SU-DHL-6 (cell line): ENCODE measurements at regions not wholly inside any gene's neighbourhood (a gene's known extent, or its start where the extent isn't known, plus 50 kb on each side); places are given as distances from the start of the nearest gene placed in this dataset.

Experiments used
- H2AFZ ChIP-seq: fragments of 200-600 bp; sonication (generic); 2 replicates; pipeline ENCODE4 v1.6.1; 2014; ENCODE audit warnings: low read depth, mild to moderate bottlenecking, moderate library complexity, mixed read lengths, antibody characterized with exemption, low read length; ENCODE audit not compliant: severe bottlenecking
- H3F3A ChIP-seq: fragments of 200-600 bp; shearing (Covaris generic); 2 replicates; pipeline ENCODE4 v1.6.0; 2016; ENCODE audit warnings: antibody characterized with exemption, mild to moderate bottlenecking; ENCODE audit not compliant: insufficient read depth
- H3K27ac ChIP-seq: fragments of 200-600 bp; sonication (generic); 2 replicates; pipeline ENCODE4 v1.5.1; 2016; ENCODE audit warnings: low read depth, mild to moderate bottlenecking, low read length, moderate library complexity, mixed read lengths
- H3K27me3 ChIP-seq: fragments of 200-600 bp; sonication (generic), shearing (Covaris generic); 2 replicates; pipeline ENCODE4 v1.6.0; 2014; ENCODE audit warnings: mild to moderate bottlenecking, low read length
- H3K36me3 ChIP-seq: fragments of 200-600 bp; sonication (generic); 2 replicates; pipeline ENCODE4 v1.6.1; 2014; ENCODE audit warnings: mild to moderate bottlenecking, low read length, mixed read lengths
- H3K4me2 ChIP-seq: fragments of 300-600, 200-600 bp; shearing (Covaris generic), sonication (generic); 2 replicates; pipeline ENCODE4 v1.6.0; 2014; ENCODE audit warnings: low read length, low read depth, mild to moderate bottlenecking; ENCODE audit not compliant: poor library complexity, severe bottlenecking
- H3K4me3 ChIP-seq: fragments of 200-600 bp; sonication (generic); 2 replicates; pipeline ENCODE4 v1.5.1; 2014; ENCODE audit warnings: antibody characterized with exemption, low read length, mild to moderate bottlenecking, mixed read lengths; ENCODE audit not compliant: insufficient read depth, poor library complexity, severe bottlenecking
- H3K79me2 ChIP-seq: fragments of 200-600 bp; sonication (generic); 2 replicates; pipeline ENCODE4 v1.6.1; 2014; ENCODE audit warnings: mild to moderate bottlenecking, low read length, moderate library complexity; ENCODE audit not compliant: insufficient read depth
- H3K9ac ChIP-seq: fragments of 200-600 bp; sonication (generic); 2 replicates; pipeline ENCODE4 v1.7.0; 2014; ENCODE audit warnings: mild to moderate bottlenecking, low read length
- H3K9me2 ChIP-seq: fragments of 200-600 bp; sonication (generic); replicated peaks from 2 replicates; pipeline ENCODE4 v1.6.1; 2014; ENCODE audit warnings: low read length; ENCODE audit not compliant: insufficient read depth
- H3K9me3 ChIP-seq: fragments of 200-600 bp; sonication (generic); 2 replicates; pipeline ENCODE4 v1.6.1; 2014; ENCODE audit warnings: low read length, mixed read lengths; ENCODE audit not compliant: insufficient read depth
- H4K20me1 ChIP-seq: fragments of 200-600 bp; sonication (generic); 2 replicates; pipeline ENCODE4 v1.6.1; 2014; ENCODE audit warnings: low read depth, mild to moderate bottlenecking, antibody characterized with exemption, low read length, moderate library complexity, mixed read lengths
- EZH2phosphoT487 ChIP-seq: fragments of 200-600 bp; sonication (generic), shearing (Covaris generic); conservative IDR thresholded peaks from 2 replicates; pipeline ENCODE4 v1.6.1; 2018; ENCODE audit warnings: mild to moderate bottlenecking, antibody characterized with exemption, low read length, moderate library complexity, mixed read lengths
- TF ChIP-seq, protein P1 (sequence below): fragments of 200-600 bp; sonication (generic); IDR thresholded peaks from one replicate; pipeline ENCODE4 v1.5.1; 2017; ENCODE audit warnings: antibody characterized with exemption, mild to moderate bottlenecking, low read length, moderate library complexity; ENCODE audit not compliant: insufficient read depth, poor library complexity, severe bottlenecking

DNA sequence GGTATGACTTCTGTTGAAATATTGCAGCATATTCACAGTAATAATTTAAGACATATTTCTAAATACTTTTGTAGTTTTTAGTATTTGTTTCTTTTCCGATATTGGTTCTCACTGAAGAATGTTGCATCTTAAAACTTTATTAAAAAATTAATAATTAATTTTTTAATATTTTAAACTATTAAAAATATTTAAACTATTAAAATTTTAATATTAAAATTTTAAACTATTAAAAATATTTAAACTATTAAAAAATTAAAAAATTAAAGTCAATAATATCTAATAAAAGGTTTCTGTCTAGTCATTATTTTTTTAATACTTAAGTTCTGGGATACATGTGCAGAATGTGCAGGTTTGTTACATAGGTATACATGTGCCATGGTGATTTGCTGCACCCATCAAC is 149.3 kb upstream of the CCNH start:
- no peaks in the 10 kb centered on the region for H3K9me2 ChIP-seq
- TF ChIP-seq EZH2phosphoT487: no peak
- no peak overlapping the region for H3K4me3 ChIP-seq
- no peak overlapping the region for H3K9ac ChIP-seq
- no peaks in the 10 kb centered on the region for H3K27me3 ChIP-seq
- no peak overlapping the region for H3K4me2 ChIP-seq
- H4K20me1 ChIP-seq: no peaks in the 10 kb centered on the region
- H3K9me3 ChIP-seq: no peaks in the 10 kb centered on the region
- no peaks in the 10 kb centered on the region for H3K79me2 ChIP-seq
- no peak overlapping the region for H2AFZ ChIP-seq
- H3K36me3 ChIP-seq: no peaks in the 10 kb centered on the region
- no peak overlapping the region for H3K27ac ChIP-seq
- H3F3A ChIP-seq: no peaks in the 10 kb centered on the region

DNA sequence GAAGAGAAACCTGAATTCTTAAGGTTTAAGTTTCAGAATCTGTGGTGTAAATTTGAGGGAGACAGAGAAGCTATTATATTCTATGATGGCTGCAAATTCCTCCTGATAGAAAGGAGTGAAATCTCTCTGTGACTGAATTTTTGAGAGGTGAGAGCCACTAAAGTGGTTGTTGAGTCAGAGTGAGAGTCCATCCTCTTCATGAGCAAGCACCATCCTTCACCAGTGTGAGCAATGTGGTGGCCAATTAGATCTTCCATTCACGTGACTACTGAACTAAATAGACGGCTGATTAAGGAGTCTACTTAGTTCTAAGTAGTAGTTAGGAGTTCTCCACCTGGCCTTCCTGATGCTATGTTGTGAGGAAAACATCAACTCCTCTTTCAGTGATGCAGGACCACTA is 147.8 kb upstream of the CCNH start:
- H2AFZ ChIP-seq: no peak overlapping the region
- H3K9me3 ChIP-seq: no peaks in the 10 kb centered on the region
- no peak overlapping the region for H3K4me3 ChIP-seq
- no peaks in the 10 kb centered on the region for H3F3A ChIP-seq
- no peaks in the 10 kb centered on the region for H4K20me1 ChIP-seq
- no peak overlapping the region for H3K4me2 ChIP-seq
- no peak for TF ChIP-seq EZH2phosphoT487
- TF ChIP-seq, protein P1, sequence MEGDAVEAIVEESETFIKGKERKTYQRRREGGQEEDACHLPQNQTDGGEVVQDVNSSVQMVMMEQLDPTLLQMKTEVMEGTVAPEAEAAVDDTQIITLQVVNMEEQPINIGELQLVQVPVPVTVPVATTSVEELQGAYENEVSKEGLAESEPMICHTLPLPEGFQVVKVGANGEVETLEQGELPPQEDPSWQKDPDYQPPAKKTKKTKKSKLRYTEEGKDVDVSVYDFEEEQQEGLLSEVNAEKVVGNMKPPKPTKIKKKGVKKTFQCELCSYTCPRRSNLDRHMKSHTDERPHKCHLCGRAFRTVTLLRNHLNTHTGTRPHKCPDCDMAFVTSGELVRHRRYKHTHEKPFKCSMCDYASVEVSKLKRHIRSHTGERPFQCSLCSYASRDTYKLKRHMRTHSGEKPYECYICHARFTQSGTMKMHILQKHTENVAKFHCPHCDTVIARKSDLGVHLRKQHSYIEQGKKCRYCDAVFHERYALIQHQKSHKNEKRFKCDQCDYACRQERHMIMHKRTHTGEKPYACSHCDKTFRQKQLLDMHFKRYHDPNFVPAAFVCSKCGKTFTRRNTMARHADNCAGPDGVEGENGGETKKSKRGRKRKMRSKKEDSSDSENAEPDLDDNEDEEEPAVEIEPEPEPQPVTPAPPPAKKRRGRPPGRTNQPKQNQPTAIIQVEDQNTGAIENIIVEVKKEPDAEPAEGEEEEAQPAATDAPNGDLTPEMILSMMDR: no peak
- H3K27me3 ChIP-seq: no peaks in the 10 kb centered on the region
- H3K36me3 ChIP-seq: no peaks in the 10 kb centered on the region
- no peak overlapping the region for H3K27ac ChIP-seq
- H3K9me2 ChIP-seq: no peaks in the 10 kb centered on the region
- no peaks in the 10 kb centered on the region for H3K79me2 ChIP-seq
- no peak overlapping the region for H3K9ac ChIP-seq

DNA sequence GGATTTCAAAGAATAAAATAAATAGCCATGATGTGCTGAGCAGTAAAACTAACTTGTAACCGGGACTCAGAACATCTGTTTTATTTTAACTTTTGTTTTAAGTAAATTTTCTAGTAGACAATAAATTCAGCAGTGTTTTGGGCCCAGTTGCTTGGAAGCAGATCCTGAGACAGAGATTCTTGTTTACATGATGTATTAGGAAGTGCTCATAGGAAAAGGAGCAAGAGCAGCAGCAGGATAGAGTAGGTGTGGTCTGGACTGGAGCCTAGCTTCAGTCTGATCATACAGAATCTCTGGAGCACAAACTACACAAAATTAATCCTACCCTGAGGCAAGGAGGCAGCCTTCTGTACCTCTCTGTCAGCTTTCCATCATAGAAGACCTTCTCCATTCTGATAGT is 139.2 kb upstream of the CCNH start:
- Histone ChIP-seq H4K20me1 (no peaks in the 10 kb centered on the region), H3K9me3 (no peaks in the 10 kb centered on the region), H2AFZ (no peak overlapping the region), H3K27me3 (no peaks in the 10 kb centered on the region), H3K79me2 (no peaks in the 10 kb centered on the region), H3K9me2 (no peaks in the 10 kb centered on the region), H3F3A (no peaks in the 10 kb centered on the region), H3K27ac (no peak overlapping the region), H3K4me3 (no peak overlapping the region), H3K4me2 (no peak overlapping the region), H3K36me3 (no peaks in the 10 kb centered on the region), H3K9ac (no peak overlapping the region)
- TF ChIP-seq EZH2phosphoT487: no peak
- TF ChIP-seq, protein P1: no peak

DNA sequence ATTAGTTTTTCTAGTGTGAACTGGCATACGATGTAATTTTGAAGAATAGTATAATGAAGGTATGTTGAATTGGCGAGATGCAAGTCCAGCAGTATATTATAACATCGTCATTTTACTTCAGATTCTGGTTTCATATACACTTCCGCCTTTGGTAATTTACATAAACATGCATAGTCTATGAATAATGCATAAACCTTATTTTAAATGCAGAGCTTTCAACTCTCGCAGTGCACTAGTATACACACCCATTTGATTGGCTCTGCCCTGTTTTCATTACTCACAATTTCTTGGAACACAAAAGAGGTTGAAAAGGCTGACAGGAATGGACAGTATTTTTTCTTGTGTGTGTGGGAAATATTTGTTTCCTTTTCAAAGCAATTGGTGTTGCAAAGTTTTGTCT is 128.9 kb upstream of the CCNH start:
- H4K20me1 ChIP-seq: no peaks in the 10 kb centered on the region
- no peaks in the 10 kb centered on the region for H3K9me3 ChIP-seq
- no peak for TF ChIP-seq EZH2phosphoT487
- TF ChIP-seq, protein P1: no peak
- no peaks in the 10 kb centered on the region for H3F3A ChIP-seq
- no peak overlapping the region for H3K4me3 ChIP-seq
- no peaks in the 10 kb centered on the region for H3K79me2 ChIP-seq
- no peak overlapping the region for H3K4me2 ChIP-seq
- H3K27ac ChIP-seq: no peak overlapping the region
- H3K27me3 ChIP-seq: no peaks in the 10 kb centered on the region
- no peak overlapping the region for H2AFZ ChIP-seq
- no peak overlapping the region for H3K9ac ChIP-seq
- no peaks in the 10 kb centered on the region for H3K9me2 ChIP-seq
- H3K36me3 ChIP-seq: no peaks in the 10 kb centered on the region
